Heart left ventricle (tissue), 16 donors: ENCODE measurements at regions not wholly inside any gene's neighbourhood (a gene's known extent, or its start where the extent isn't known, plus 50 kb on each side); places are given as distances from the start of the nearest gene placed in this dataset.

Experiments used
- ATAC-seq, 4 donors: fragments of 200-7000 bp; cut with Tn5 transposase; one replicate each; pipeline ENCODE4 v1.9.1; 2020 to 2022; ENCODE audit warnings: moderate library complexity in 4 of 4, mild to moderate bottlenecking in 3 of 4, moderate number of reproducible peaks in 1 of 4
- DNase-seq, 5 donors: peaks; one replicate each; pipeline ENCODE4 v3.0.0-alpha.2; 2020
- H3K27ac ChIP-seq, 12 donors: fragments of 200-600 bp; sonication (generic) in 4 of 12; one replicate each; pipeline versions ENCODE4 v1.5.0 to v1.8.0; 2016 to 2022; ENCODE audit warnings: mild to moderate bottlenecking in 2 of 12
- H3K27me3 ChIP-seq, 9 donors: fragments of 200-600 bp; sonication (generic) in 2 of 9; one replicate each; pipeline versions ENCODE4 v1.5.1 to v1.8.0; 2016 to 2022; ENCODE audit warnings: mild to moderate bottlenecking in 3 of 9
- H3K36me3 ChIP-seq, 9 donors: fragments of 200-600 bp; sonication (generic) in 2 of 9; one replicate each; pipeline versions ENCODE4 v1.5.0 to v1.8.0; 2018 to 2022; ENCODE audit warnings: mild to moderate bottlenecking in 2 of 9
- H3K4me1 ChIP-seq, 12 donors: fragments of 200-600 bp; sonication (generic) in 4 of 12; one replicate each; pipeline versions ENCODE4 v1.5.0 to v1.8.0; 2016 to 2022; ENCODE audit warnings: mild to moderate bottlenecking in 3 of 12
- H3K4me3 ChIP-seq, 12 donors: fragments of 200-600 bp; sonication (generic) in 4 of 12; one replicate each; pipeline versions ENCODE4 v1.5.0 to v1.8.0; 2017 to 2022; ENCODE audit warnings: mild to moderate bottlenecking in 9 of 12, moderate library complexity in 4 of 12
- H3K9me3 ChIP-seq, 12 donors: fragments of 200-600 bp; sonication (generic) in 4 of 12; one replicate each; pipeline versions ENCODE4 v1.5.0 to v1.8.0; 2016 to 2022; ENCODE audit warnings: mild to moderate bottlenecking in 1 of 12
- CTCF ChIP-seq, 12 donors: fragments of 200-600 bp; sonication (generic) in 4 of 12; IDR thresholded peaks; one replicate each; pipeline versions ENCODE4 v1.5.0 to v1.8.0; 2018 to 2022; ENCODE audit warnings: antibody characterized with exemption in 12 of 12, mild to moderate bottlenecking in 5 of 12
- POLR2A ChIP-seq, 2 donors: fragments of 450-650 bp; IDR thresholded peaks; one replicate each; pipeline ENCODE4 v1.6.1; 2017; ENCODE audit warnings: antibody characterized with exemption in 2 of 2, mild to moderate bottlenecking in 2 of 2, moderate library complexity in 2 of 2
- WGBS, 4 donors: extraction: QIAGEN DNeasy Blood & Tissue Kit in 2 of 4; methylation state at CpG; one replicate each; pipeline versions ENCODE4 v1.1.5 to v1.1.7; 2013 to 2018; 5-methylcytosine and 5-hydroxymethylcytosine counted together
- intact Hi-C, 10 donors: fragments of 100-400 bp; cut with DNase I; formaldehyde crosslinking; loops; one replicate each; pipeline versions ENCODE4 v1.11.1 to v1.14.2; 2022
- donor health status: ischemic (EF 13 %, LVEDD 7.1; RV severe dilation, severe dysfunction).
- donor health status: healthy with polysubstance abuse.
- donor health status: DM: no; HTN: yes; CAD: no.
- donor health status: DM: no; HTN: no; CAD: no.
- donor health status: ischemic (EF 25% LVEDD 6.9; RV normal size, moderate dysfunction).
- donor health status: ischemic (EF 25% LVEDD 5.7; RV mildly dilated, moderate dysfunction).
- donor health status: healthy.
- donor health status: DM: yes; HTN: yes; CAD: no.
- donor health status: ischemic (EF 35%, LVEDD 5.7; RV mildly dilated, moderate dysfunction).
- donor health status: nonischemic (EF 11% LVEDD 7.7; RV severe dilation, severe dysfunction).
- donor health status: DM: yes; HTN: yes; CAD: no.
- donor health status: PGD.
- donor health status: ischemic (EF 29% LVEDD 5.4; RV normal size, mild dysfunction).
- donor health status: nonischemic (EF 23%, LVEDD 6.1; RV moderate dilation, normal function).

DNA sequence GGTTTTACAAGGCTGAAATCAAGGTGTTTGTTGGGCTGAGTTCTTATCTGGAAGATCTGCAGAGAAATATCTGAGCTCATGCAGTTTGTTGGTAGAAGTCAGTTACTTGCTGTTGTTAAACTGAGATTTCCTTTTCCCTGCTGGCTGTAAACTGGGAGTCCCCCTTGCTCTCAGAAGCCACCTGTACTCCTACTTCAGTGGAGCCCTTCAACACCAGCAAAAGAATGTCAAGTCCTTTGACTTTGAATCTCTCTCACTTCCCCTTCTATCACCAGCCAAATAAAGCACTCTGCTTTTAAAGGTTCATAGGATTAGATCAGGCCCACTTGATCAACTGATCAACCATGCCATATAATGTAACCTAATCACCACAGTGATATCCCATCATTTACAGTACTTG, 252.2 kb upstream of the CDH7 start:
- intact Hi-C loops: loop anchor here in 1 of 10 donors (10.0 kb wide), 1 partner anchor 64 kb away; no protein-coding TSS in a partner anchor
- no peak overlapping the region for H3K4me3 ChIP-seq
- TF ChIP-seq POLR2A (IDR thresholded peaks at IDR 0.05): no peak
- TF ChIP-seq CTCF (IDR thresholded peaks at IDR 0.05): no peak
- no peaks in the 10 kb centered on the region for H3K36me3 ChIP-seq
- no peak for ATAC-seq
- no peaks in the 10 kb centered on the region for H3K9me3 ChIP-seq
- no peaks in the 10 kb centered on the region for H3K27me3 ChIP-seq
- no peaks in the 10 kb centered on the region for H3K4me1 ChIP-seq
- H3K27ac ChIP-seq: no peak overlapping the region
- DNase-seq: no peak

DNA sequence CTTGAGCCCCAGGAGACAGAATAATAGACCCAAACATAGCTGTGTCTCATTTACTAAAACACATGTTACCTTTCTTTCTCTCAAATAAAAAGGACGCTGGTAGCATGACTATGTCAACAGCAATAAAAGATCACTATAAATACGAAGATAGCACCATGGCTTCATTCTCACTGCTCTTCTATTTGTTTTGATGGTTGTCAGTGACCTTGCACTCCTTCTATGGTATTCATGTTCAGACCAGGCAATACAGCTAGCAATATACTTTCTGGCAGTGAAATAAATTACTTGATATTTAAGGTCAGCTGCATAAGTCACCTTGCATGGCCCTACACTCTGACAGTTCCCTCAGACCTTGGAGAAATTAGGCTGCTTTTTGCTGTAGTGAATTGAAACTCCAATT, 263.2 kb upstream of the CDH7 start:
- no peaks in the 10 kb centered on the region for H3K36me3 ChIP-seq
- intact Hi-C loops: loop anchor here in 1 of 10 donors (5.0 kb wide), 1 partner anchor 95 kb away; no protein-coding TSS in a partner anchor
- H3K9me3 ChIP-seq: peaks cover 0 to 4% (median 0%) of the 10 kb centered on the region in 12 donors
- no peaks in the 10 kb centered on the region for H3K27me3 ChIP-seq
- no peak overlapping the region for H3K4me3 ChIP-seq
- ATAC-seq (no peak), DNase-seq (no peak)
- H3K4me1 ChIP-seq: no peaks in the 10 kb centered on the region
- 28 to 77% (median 65%) methylated on average over 2 of the region's 2 CpGs for WGBS, 4 donors
- TF ChIP-seq POLR2A (IDR thresholded peaks at IDR 0.05) (no peak), CTCF (IDR thresholded peaks at IDR 0.05) (no peak)
- H3K27ac ChIP-seq: no peak overlapping the region

GRCh38 chr18:65477455-65477854, 273.4 kb upstream of the CDH7 start:
- ATAC-seq: no peak
- WGBS, 4 donors: 55 to 68% (median 62%) methylated on average over 3 of the region's 3 CpGs
- TF ChIP-seq POLR2A (IDR thresholded peaks at IDR 0.05) (no peak), CTCF (IDR thresholded peaks at IDR 0.05) (no peak)

DNA sequence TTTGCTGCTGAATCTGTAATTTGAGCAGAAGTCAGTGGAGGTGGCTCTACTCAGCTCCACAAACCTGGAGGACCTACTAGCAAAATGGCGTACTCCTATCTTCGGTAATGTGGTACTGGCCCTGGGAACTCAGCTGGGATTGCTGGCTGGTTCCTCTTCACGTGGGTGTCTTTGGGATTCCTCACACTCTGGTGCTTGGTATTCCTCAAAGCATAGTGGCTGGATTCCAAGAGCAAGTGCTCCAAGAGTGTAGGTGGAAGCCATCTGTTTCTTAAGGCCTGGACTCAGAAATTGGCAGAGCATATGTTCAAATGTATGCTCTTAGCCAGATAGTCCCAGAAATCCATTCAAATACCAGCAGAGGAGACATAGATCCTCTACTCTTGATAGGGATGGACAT, 281.9 kb upstream of the CDH7 start:
- intact Hi-C loops: no loop called here
- H3K36me3 ChIP-seq: no peaks in the 10 kb centered on the region
- no peak overlapping the region for H3K27ac ChIP-seq
- no peaks in the 10 kb centered on the region for H3K4me1 ChIP-seq
- ATAC-seq: no peak
- TF ChIP-seq CTCF (IDR thresholded peaks at IDR 0.05) (no peak), POLR2A (IDR thresholded peaks at IDR 0.05) (no peak)
- H3K9me3 ChIP-seq: no peaks in the 10 kb centered on the region
- WGBS, 4 donors: 65 to 73% (median 69%) methylated on average over 3 of the region's 3 CpGs
- no peak for DNase-seq
- no peaks in the 10 kb centered on the region for H3K27me3 ChIP-seq
- no peak overlapping the region for H3K4me3 ChIP-seq

More at GRCh38 chr18:65477455-65477854, 273.4 kb upstream of the CDH7 start:
- no peaks in the 10 kb centered on the region for H3K9me3 ChIP-seq
- H3K4me3 ChIP-seq: no peak overlapping the region
- no peak overlapping the region for H3K27ac ChIP-seq
- H3K27me3 ChIP-seq: no peaks in the 10 kb centered on the region
- no peaks in the 10 kb centered on the region for H3K4me1 ChIP-seq
- H3K36me3 ChIP-seq: no peaks in the 10 kb centered on the region
- DNase-seq: no peak
- intact Hi-C loops: no loop called here
